Sigmoid colon (tissue), 3 donors: ENCODE measurements at regions not wholly inside any gene's neighbourhood (a gene's known extent, or its start where the extent isn't known, plus 50 kb on each side); places are given as distances from the start of the nearest gene placed in this dataset.

ENCODE experiments used
- POLR2A ChIP-seq, 2 donors: fragments of 450-650 bp; IDR thresholded peaks; one replicate each; pipeline ENCODE4 v1.6.1; 2016; ENCODE audit warnings: antibody characterized with exemption in 2 of 2, mild to moderate bottlenecking in 2 of 2, moderate library complexity in 2 of 2
- TF ChIP-seq, protein P1 (sequence below), 4 experiments: fragments of 450-650 bp in 3 of 4; fragments of 200-600 bp in 1 of 4; IDR thresholded peaks; one replicate each; pipeline ENCODE4 v1.5.1; 2016 to 2019; ENCODE audit warnings: antibody characterized with exemption in 4 of 4, mild to moderate bottlenecking in 3 of 4, moderate library complexity in 2 of 4

GRCh38 chr5:138692370-138692769 is 60.9 kb upstream of the CTNNA1 start:
- TF ChIP-seq POLR2A (IDR thresholded peaks at IDR 0.05): no peak
- TF ChIP-seq, protein P1, sequence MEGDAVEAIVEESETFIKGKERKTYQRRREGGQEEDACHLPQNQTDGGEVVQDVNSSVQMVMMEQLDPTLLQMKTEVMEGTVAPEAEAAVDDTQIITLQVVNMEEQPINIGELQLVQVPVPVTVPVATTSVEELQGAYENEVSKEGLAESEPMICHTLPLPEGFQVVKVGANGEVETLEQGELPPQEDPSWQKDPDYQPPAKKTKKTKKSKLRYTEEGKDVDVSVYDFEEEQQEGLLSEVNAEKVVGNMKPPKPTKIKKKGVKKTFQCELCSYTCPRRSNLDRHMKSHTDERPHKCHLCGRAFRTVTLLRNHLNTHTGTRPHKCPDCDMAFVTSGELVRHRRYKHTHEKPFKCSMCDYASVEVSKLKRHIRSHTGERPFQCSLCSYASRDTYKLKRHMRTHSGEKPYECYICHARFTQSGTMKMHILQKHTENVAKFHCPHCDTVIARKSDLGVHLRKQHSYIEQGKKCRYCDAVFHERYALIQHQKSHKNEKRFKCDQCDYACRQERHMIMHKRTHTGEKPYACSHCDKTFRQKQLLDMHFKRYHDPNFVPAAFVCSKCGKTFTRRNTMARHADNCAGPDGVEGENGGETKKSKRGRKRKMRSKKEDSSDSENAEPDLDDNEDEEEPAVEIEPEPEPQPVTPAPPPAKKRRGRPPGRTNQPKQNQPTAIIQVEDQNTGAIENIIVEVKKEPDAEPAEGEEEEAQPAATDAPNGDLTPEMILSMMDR (IDR thresholded peaks at IDR 0.05): no peak
